A673 (cell line): ENCODE measurements at regions not wholly inside any gene's neighbourhood (a gene's known extent, or its start where the extent isn't known, plus 50 kb on each side); places are given as distances from the start of the nearest gene placed in this dataset.

Experiments used
- BruUV-seq: library from RNA; stranded (reverse); fragments of 400-500 nt; replicated peaks from 2 replicates; lab custom pipeline; 2021; lab: Mats Ljungman, UMichigan
- CTCF ChIA-PET: fragments of 300-600 bp; sonication (Branson Sonifier 250); formaldehyde crosslinking; loops from one replicate; lab custom pipeline; 2022; ENCODE audit warnings: antibody characterized with exemption; lab: Charles Lee
- POLR2A ChIA-PET: fragments of 300-600 bp; sonication (Branson Sonifier 250); formaldehyde crosslinking; loops from one replicate; lab custom pipeline; 2022; ENCODE audit warnings: antibody characterized with exemption; ENCODE audit not compliant: low non-redundant PET; lab: Charles Lee
- DNase-seq: peaks from one replicate; pipeline ENCODE4 v3.0.0-alpha.2; 2015; ENCODE audit warnings: low spot score
- H3K27ac ChIP-seq: fragments of 200-600 bp; sonication (generic); 2 replicates; pipeline ENCODE4 v1.5.1; 2016; ENCODE audit warnings: mixed run types, low read depth, mild to moderate bottlenecking, mixed read lengths, antibody characterized with exemption, low read length; ENCODE audit not compliant: poor library complexity, severe bottlenecking
- H3K27me3 ChIP-seq: fragments of 200-600 bp; sonication (generic); replicated peaks from 2 replicates; pipeline ENCODE4 v1.6.1; 2017; ENCODE audit warnings: mixed run types, low read depth, mild to moderate bottlenecking, mixed read lengths, antibody characterized with exemption, low read length; ENCODE audit not compliant: insufficient read depth, poor library complexity
- H3K36me3 ChIP-seq: fragments of 200-600 bp; sonication (generic); 2 replicates; pipeline ENCODE4 v1.6.1; 2016; ENCODE audit warnings: mixed run types, mild to moderate bottlenecking, mixed read lengths, antibody characterized with exemption, low read length; ENCODE audit not compliant: insufficient read depth, poor library complexity, severe bottlenecking
- H3K4me1 ChIP-seq: fragments of 200-600 bp; sonication (generic); 2 replicates; pipeline ENCODE4 v1.6.1; 2017; ENCODE audit warnings: mixed run types, mild to moderate bottlenecking, mixed read lengths, antibody characterized with exemption, low read length; ENCODE audit not compliant: insufficient read depth, poor library complexity, severe bottlenecking
- H3K4me3 ChIP-seq: fragments of 200-600 bp; sonication (generic); 2 replicates; pipeline ENCODE4 v1.5.1; 2016; ENCODE audit warnings: low read depth, mixed run types, mild to moderate bottlenecking, mixed read lengths, low read length; ENCODE audit not compliant: poor library complexity, severe bottlenecking
- H3K9me3 ChIP-seq: fragments of 200-600 bp; sonication (generic); 2 replicates; pipeline ENCODE4 v1.6.1; 2016; ENCODE audit warnings: mixed run types, low read depth, mild to moderate bottlenecking, mixed read lengths, antibody characterized with exemption, low read length; ENCODE audit not compliant: poor library complexity, severe bottlenecking
- EZH2 ChIP-seq: fragments of 200-600 bp; sonication (generic); IDR thresholded peaks from 2 replicates; pipeline ENCODE4 v1.6.1; 2017; ENCODE audit warnings: borderline replicate concordance, low read depth, mild to moderate bottlenecking, mixed read lengths, antibody characterized with exemption, low read length; ENCODE audit not compliant: poor library complexity, severe bottlenecking
- intact Hi-C: fragments of 100-400 bp; cut with micrococcal nuclease; formaldehyde crosslinking; loops from one replicate; pipeline ENCODE4 v1.10.0; 2022; ENCODE audit not compliant: unreplicated experiment
- TF ChIP-seq, protein P1 (sequence below): fragments of 300-800, 200-600 bp; sonication (generic); conservative IDR thresholded peaks from 2 replicates; pipeline ENCODE4 v1.5.1; 2017; ENCODE audit warnings: low read depth, mild to moderate bottlenecking, antibody characterized with exemption, low read length, moderate library complexity, mixed read lengths

DNA sequence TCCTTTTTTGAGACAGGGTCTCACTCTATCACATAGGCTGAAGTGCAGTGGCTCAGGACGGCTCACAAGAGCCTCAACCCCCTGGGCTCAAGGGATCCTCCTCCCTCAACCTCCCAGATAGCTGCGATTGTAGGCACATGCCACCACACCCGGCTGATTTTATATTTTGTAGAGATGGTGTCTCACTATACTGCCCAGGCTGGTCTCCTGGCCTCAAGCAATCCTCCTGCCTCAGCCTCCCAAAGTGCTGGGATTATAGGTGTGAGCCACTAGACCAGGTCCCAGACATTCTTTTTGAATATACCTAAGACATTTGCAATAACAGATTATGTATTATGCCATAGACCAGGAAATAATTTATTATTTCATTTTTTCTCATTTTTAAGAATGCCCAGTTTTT, 58.3 kb upstream of the CDYL start:
- intact Hi-C loops: no loop called here
- BruUV-seq: no TSS peak
- Histone ChIP-seq H3K4me3 (no peak overlapping the region), H3K4me1 (no peaks in the 10 kb centered on the region), H3K27me3 (no peaks in the 10 kb centered on the region), H3K36me3 (no peaks in the 10 kb centered on the region), H3K27ac (no peak overlapping the region), H3K9me3 (no peaks in the 10 kb centered on the region)
- CTCF ChIA-PET: no interaction called here
- DNase-seq: no peak
- TF ChIP-seq, protein P1, sequence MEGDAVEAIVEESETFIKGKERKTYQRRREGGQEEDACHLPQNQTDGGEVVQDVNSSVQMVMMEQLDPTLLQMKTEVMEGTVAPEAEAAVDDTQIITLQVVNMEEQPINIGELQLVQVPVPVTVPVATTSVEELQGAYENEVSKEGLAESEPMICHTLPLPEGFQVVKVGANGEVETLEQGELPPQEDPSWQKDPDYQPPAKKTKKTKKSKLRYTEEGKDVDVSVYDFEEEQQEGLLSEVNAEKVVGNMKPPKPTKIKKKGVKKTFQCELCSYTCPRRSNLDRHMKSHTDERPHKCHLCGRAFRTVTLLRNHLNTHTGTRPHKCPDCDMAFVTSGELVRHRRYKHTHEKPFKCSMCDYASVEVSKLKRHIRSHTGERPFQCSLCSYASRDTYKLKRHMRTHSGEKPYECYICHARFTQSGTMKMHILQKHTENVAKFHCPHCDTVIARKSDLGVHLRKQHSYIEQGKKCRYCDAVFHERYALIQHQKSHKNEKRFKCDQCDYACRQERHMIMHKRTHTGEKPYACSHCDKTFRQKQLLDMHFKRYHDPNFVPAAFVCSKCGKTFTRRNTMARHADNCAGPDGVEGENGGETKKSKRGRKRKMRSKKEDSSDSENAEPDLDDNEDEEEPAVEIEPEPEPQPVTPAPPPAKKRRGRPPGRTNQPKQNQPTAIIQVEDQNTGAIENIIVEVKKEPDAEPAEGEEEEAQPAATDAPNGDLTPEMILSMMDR: no peak
- no peak for TF ChIP-seq EZH2
- POLR2A ChIA-PET: no interaction called here

DNA sequence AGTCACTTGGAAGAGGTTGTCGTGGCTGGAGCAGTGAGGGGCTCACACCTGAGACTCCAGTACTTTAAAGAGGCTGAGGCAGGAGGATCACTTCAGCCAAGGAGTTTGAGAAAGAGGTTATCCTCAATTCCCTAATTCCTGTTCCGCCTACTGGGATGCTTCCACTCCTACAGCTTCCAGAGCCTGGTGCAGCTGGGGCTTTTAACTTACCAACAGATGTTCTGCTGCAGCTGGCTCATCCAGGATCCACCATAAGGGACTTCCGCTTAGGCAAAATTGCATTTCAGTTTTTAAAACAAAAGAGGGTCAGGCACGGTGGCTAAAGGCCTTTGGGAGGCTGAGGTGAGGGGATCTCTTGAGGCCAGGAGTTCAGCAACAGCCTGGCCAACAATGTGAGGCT, 59.1 kb upstream of the CDYL start:
- no TSS peak for BruUV-seq
- ChIA-PET CTCF (no interaction called here), POLR2A (no interaction called here)
- no peak overlapping the region for H3K27ac ChIP-seq
- TF ChIP-seq EZH2: no peak
- TF ChIP-seq, protein P1: no peak
- H3K9me3 ChIP-seq: no peaks in the 10 kb centered on the region
- H3K36me3 ChIP-seq: no peaks in the 10 kb centered on the region
- intact Hi-C loops: no loop called here
- no peak for DNase-seq
- no peaks in the 10 kb centered on the region for H3K27me3 ChIP-seq
- no peaks in the 10 kb centered on the region for H3K4me1 ChIP-seq
- no peak overlapping the region for H3K4me3 ChIP-seq

DNA sequence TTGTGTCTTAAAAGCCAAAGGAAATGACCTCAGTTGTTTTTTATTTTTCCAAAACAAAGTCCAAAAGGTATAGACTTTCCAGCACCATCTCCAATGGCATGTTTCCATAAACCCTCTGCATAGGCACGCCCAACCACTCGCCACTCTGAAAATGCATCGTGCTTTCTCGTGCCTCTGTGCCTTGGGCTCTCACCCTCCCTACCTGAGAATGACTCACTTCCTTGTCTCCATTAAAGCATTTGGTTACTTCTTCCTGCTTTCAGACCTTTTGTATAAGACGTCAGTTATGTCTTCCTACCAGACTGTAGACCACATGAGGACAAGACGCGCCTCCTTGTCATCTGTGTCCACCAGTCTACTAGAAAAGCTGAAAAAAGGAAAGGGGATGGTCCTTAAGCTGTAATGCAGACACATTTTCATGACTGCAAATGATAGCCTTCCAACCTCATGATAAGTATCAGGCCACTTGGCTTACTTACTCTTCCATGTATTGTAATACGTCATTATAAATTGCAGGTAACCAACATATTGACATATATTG, 61.2 kb upstream of the CDYL start:
- H3K27me3 ChIP-seq: no peaks in the 10 kb centered on the region
- BruUV-seq: no TSS peak
- no peak overlapping the region for H3K27ac ChIP-seq
- TF ChIP-seq, protein P1: no peak
- no peak for TF ChIP-seq EZH2
- POLR2A ChIA-PET: no interaction called here
- no peaks in the 10 kb centered on the region for H3K4me1 ChIP-seq
- H3K4me3 ChIP-seq: no peak overlapping the region
- intact Hi-C loops: no loop called here
- CTCF ChIA-PET: no interaction called here
- DNase-seq: no peak
- H3K36me3 ChIP-seq: no peaks in the 10 kb centered on the region
- no peaks in the 10 kb centered on the region for H3K9me3 ChIP-seq
